Mesothelial cell of epicardium (in vitro differentiated cells): ENCODE measurements at regions not wholly inside any gene's neighbourhood (a gene's known extent, or its start where the extent isn't known, plus 50 kb on each side); places are given as distances from the start of the nearest gene placed in this dataset.

ENCODE experiments used
- DNase-seq, 2 experiments: peaks; one replicate each; pipeline ENCODE4 v3.0.0; 2021; ENCODE audit warnings: low spot score in 2 of 2; ENCODE audit not compliant: unreplicated experiment in 2 of 2
- H3K27ac Mint-ChIP-seq: 2 replicates; pipeline ENCODE4 v1.8.0; 2021; ENCODE audit warnings: mixed read lengths
- H3K27me3 Mint-ChIP-seq: 2 replicates; pipeline ENCODE4 v1.8.0; 2021; ENCODE audit warnings: low read depth, mixed read lengths
- H3K36me3 Mint-ChIP-seq: 2 replicates; pipeline ENCODE4 v1.8.0; 2021; ENCODE audit warnings: mixed read lengths
- H3K4me1 Mint-ChIP-seq: 2 replicates; pipeline ENCODE4 v1.8.0; 2021; ENCODE audit warnings: mixed read lengths
- H3K4me3 Mint-ChIP-seq: 2 replicates; pipeline ENCODE4 v1.8.0; 2021; ENCODE audit warnings: mild to moderate bottlenecking, moderate library complexity, mixed read lengths
- H3K9me3 Mint-ChIP-seq: 2 replicates; pipeline ENCODE4 v1.8.0; 2021; ENCODE audit warnings: mixed read lengths
- TF ChIP-seq, protein P1 (sequence below): fragments of 200-600 bp; sonication (generic); IDR thresholded peaks from one replicate; pipeline ENCODE4 v1.5.0; 2021; ENCODE audit warnings: antibody characterized with exemption; ENCODE audit not compliant: unreplicated experiment

DNA sequence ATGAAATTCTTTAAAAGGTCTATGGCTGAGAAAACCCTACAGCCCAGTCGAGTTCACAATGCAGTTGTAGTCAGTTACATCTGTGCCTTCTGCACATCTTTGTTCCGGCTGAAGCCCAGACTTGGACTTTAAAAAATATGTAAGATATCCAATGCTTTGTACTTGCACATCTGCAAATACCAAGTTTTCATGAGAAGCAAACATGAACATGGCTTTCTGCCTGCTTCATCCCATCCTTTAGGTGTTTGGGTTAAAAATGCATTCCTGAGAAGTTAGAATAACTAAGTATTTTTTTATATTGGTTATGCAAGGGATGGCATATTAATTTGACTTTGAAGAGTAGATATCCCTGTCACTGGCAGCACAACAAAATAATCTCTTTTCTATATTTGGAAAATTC lies 528.4 kb downstream of the METTL15 start:
- H3K27ac Mint-ChIP-seq = peak overlapping the region; percentile 50
- peaks cover 29% of the 10 kb centered on the region for H3K4me1 Mint-ChIP-seq
- TF ChIP-seq, protein P1, sequence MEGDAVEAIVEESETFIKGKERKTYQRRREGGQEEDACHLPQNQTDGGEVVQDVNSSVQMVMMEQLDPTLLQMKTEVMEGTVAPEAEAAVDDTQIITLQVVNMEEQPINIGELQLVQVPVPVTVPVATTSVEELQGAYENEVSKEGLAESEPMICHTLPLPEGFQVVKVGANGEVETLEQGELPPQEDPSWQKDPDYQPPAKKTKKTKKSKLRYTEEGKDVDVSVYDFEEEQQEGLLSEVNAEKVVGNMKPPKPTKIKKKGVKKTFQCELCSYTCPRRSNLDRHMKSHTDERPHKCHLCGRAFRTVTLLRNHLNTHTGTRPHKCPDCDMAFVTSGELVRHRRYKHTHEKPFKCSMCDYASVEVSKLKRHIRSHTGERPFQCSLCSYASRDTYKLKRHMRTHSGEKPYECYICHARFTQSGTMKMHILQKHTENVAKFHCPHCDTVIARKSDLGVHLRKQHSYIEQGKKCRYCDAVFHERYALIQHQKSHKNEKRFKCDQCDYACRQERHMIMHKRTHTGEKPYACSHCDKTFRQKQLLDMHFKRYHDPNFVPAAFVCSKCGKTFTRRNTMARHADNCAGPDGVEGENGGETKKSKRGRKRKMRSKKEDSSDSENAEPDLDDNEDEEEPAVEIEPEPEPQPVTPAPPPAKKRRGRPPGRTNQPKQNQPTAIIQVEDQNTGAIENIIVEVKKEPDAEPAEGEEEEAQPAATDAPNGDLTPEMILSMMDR = no peak
- peaks cover 3% of the 10 kb centered on the region for H3K36me3 Mint-ChIP-seq
- DNase-seq = no peak
- no peaks in the 10 kb centered on the region for H3K9me3 Mint-ChIP-seq
- H3K27me3 Mint-ChIP-seq = no peaks in the 10 kb centered on the region
- no peak overlapping the region for H3K4me3 Mint-ChIP-seq

DNA sequence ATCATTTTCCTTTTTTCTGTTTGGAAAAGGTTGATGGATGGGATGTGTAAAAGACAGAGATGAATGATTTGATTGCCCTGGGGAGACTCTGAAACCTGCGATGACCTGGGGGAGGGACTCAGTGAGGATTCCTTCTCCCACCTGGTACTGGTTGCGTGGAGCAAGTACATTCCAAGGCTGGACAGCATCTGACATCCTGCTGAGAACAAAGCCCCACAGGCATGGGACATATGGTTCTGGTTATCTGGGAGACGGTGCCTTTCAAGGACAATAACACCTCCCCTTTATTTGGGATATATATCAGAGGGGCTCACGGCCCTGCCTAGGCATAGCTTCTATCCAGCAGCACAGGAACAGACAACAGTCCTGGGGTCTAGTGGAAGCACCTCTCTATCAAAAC lies 527.8 kb downstream of the METTL15 start:
- Mint-ChIP-seq H3K4me3 (no peak overlapping the region), H3K9me3 (no peaks in the 10 kb centered on the region), H3K27ac (peak overlapping the region; percentile 50), H3K27me3 (no peaks in the 10 kb centered on the region), H3K36me3 (peaks cover 3% of the 10 kb centered on the region), H3K4me1 (peaks cover 29% of the 10 kb centered on the region)
- DNase-seq = peak in 1 of 2 experiments; percentile 51
- TF ChIP-seq, protein P1 = no peak

DNA sequence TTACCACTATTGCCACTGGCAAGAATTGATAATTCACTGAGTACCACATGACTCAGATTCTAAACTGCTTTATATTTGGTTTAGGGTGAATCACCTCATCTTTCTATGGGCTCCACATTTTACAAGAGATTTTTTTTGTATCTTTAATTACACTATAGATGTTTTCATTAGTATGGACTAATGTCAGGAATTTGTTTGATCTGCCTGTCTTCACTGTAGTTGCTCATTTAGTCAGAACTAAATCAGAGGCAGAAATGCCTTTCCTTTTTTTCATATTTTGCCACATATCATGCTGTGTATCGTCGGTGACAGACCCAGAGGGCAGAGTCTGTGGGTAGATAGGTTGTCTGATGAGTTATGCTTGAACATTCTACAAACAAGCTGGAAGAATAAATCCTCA lies 524.1 kb downstream of the METTL15 start:
- Mint-ChIP-seq H3K9me3 (peaks cover 11% of the 10 kb centered on the region), H3K27ac (no peak overlapping the region), H3K36me3 (no peaks in the 10 kb centered on the region), H3K4me3 (no peak overlapping the region), H3K4me1 (peaks cover 26% of the 10 kb centered on the region), H3K27me3 (no peaks in the 10 kb centered on the region)
- TF ChIP-seq, protein P1 = no peak
- no peak for DNase-seq

DNA sequence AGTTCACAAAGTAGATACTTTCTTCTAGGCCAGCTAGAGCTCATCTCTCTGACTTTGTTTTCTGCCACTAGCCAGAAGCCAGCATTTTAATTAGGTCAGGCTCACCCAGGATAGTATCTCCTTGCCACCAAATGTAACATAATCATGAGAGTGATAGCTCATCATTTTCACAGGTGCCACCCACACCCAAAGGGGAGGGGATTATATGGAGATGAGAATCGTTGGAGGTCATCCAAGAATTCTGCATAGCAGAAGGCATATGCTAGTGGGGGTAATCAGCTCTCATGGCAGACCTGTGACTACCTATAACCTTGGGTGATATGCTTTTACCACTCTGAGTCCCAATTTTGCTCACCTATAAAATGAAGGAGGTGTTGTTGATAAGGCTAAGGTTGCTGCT lies 523.0 kb downstream of the METTL15 start:
- Mint-ChIP-seq H3K4me3 (no peak overlapping the region), H3K4me1 (peaks cover 18% of the 10 kb centered on the region), H3K36me3 (no peaks in the 10 kb centered on the region), H3K9me3 (peaks cover 11% of the 10 kb centered on the region), H3K27ac (no peak overlapping the region), H3K27me3 (no peaks in the 10 kb centered on the region)
- TF ChIP-seq, protein P1 = no peak
- no peak for DNase-seq

DNA sequence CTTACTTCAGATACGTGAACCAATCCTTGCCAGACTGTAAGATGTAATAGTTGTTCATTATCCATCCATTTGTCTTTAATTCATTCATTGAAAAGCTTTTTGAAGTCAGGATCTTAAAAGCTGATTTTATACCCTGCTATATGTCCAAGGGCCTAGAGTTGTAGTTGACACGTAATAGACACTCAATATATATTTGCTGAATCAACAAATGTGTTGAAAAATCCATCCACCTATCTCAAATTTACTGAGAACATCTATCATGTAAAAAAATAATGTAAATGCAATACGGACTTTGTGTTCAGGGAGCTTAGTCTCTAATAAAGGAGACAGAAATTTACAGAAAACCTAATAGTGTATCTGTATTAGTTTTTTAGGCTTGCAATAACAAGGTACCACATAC lies 521.0 kb downstream of the METTL15 start:
- Mint-ChIP-seq H3K4me3 (no peak overlapping the region), H3K36me3 (no peaks in the 10 kb centered on the region), H3K4me1 (peaks cover 5% of the 10 kb centered on the region), H3K27ac (no peak overlapping the region), H3K9me3 (peaks cover 16% of the 10 kb centered on the region), H3K27me3 (no peaks in the 10 kb centered on the region)
- TF ChIP-seq, protein P1 = no peak
- DNase-seq = no peak

DNA sequence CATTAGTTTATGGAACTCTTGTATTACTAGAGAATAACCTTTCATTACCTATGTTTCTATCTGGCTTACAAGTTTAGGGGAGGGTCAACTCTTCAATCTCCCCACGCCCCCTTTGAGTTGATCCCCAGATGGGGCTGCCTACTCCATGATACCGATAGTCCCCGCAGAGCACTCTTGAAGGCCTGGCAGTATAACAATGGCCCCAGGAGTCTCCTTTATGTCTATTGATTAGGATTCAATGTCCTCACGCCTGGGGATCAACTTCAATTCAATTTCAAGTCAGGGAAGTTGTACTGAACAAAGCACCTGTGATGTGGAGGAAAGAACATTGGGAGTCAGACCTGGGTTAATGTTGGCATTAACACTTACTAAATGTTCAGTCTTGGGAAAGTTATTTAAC lies 520.2 kb downstream of the METTL15 start:
- TF ChIP-seq, protein P1 = no peak
- DNase-seq = no peak
- Mint-ChIP-seq H3K9me3 (peaks cover 20% of the 10 kb centered on the region), H3K27me3 (no peaks in the 10 kb centered on the region), H3K36me3 (no peaks in the 10 kb centered on the region), H3K27ac (no peak overlapping the region), H3K4me3 (no peak overlapping the region), H3K4me1 (no peaks in the 10 kb centered on the region)
